Activated CD4-positive, alpha-beta memory T cell treated with anti-CD3 and anti-CD28 coated beads for 36 hours (primary cell): ENCODE measurements at regions not wholly inside any gene's neighbourhood (a gene's known extent, or its start where the extent isn't known, plus 50 kb on each side); places are given as distances from the start of the nearest gene placed in this dataset.

Source experiments
- CTCF ChIA-PET: fragments of 350-600 bp; sonication (Branson Sonifier 250); formaldehyde crosslinking; loops from one replicate; lab custom pipeline; 2021; ENCODE audit warnings: antibody characterized with exemption, inconsistent platforms; lab: Charles Lee
- POLR2A ChIA-PET: fragments of 350-600 bp; sonication (Branson Sonifier 250); formaldehyde crosslinking; loops from one replicate; lab custom pipeline; 2021; ENCODE audit warnings: antibody characterized with exemption; lab: Charles Lee
- DNase-seq: peaks from one replicate; pipeline ENCODE4 v3.0.0-alpha.2; 2020
- H3K27ac Mint-ChIP-seq: one replicate; pipeline ENCODE4 v1.8.0; 2021; ENCODE audit warnings: mixed read lengths
- H3K27me3 Mint-ChIP-seq: one replicate; pipeline ENCODE4 v1.8.0; 2021; ENCODE audit warnings: mixed read lengths
- H3K36me3 Mint-ChIP-seq: one replicate; pipeline ENCODE4 v1.8.0; 2021; ENCODE audit warnings: mixed read lengths
- H3K4me1 Mint-ChIP-seq: one replicate; pipeline ENCODE4 v1.8.0; 2021; ENCODE audit warnings: low read depth, mixed read lengths
- H3K4me3 Mint-ChIP-seq: one replicate; pipeline ENCODE4 v1.8.0; 2021; ENCODE audit warnings: mild to moderate bottlenecking, mixed read lengths
- H3K9me3 Mint-ChIP-seq: one replicate; pipeline ENCODE4 v1.8.0; 2021; ENCODE audit warnings: mixed read lengths
- intact Hi-C: fragments of 100-400 bp; cut with micrococcal nuclease; formaldehyde crosslinking; loops from one replicate; pipeline ENCODE4 v1.15.1; 2023

DNA sequence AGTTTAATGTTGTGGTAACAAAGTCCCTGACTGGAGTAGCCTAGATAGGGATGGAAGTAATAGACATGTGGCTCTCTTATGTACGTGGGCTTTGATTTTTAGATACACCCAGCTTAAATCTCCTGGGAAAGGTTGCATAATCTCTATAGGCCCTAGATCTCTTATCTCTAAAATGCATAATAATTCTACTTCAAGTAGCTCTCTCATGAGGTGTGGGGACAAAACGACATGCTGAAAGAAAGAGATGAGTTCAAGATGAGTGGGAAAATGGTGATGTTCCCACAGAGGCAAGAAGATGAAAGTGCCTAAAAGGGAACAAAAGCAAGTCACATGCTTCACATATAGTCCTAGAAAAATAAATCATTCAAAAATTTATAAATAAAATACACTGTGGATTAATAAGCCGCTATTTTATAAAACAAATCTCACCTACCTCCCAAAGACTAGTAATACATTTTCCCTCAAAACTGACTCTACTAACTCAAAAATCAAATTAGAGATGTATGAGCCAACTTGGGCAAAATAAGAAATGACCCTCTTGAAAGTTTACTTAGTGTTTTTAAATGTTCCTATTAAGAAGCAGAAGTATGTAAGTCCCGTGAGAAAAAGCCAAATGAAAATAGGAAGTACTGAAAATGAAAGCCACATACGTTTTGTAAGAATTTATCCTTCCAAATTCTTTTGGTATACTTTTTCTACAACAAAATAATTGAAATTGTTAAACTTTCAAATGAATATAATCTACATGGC lies 148.2 kb upstream of the ITGA4 start:
- H3K9me3 Mint-ChIP-seq, result no peaks in the 10 kb centered on the region
- peaks cover 68% of the 10 kb centered on the region for H3K4me1 Mint-ChIP-seq
- H3K27me3 Mint-ChIP-seq, result no peaks in the 10 kb centered on the region
- ChIA-PET POLR2A (interaction anchor here (1.1 to 1.9 kb wide), 4 partner anchors 147 to 153 kb away, joined by 3 to 9 read pairs (median 4); partner anchors contain the start of gene ITGA4), CTCF (interaction anchor here (1.4 to 1.9 kb wide), 2 partner anchors 149 to 158 kb away, joined by 6 to 12 read pairs; partner anchors contain the start of gene ITGA4)
- no peaks in the 10 kb centered on the region for H3K36me3 Mint-ChIP-seq
- no peak for DNase-seq
- H3K27ac Mint-ChIP-seq, result peak overlapping the region; percentile 97
- intact Hi-C loops, result loop anchor here (1.0 to 10.0 kb wide), 2 partner anchors 34 to 406 kb away; no protein-coding TSS in a partner anchor
- H3K4me3 Mint-ChIP-seq, result peak overlapping the region; percentile 73

- Mint-ChIP-seq H3K4me3 (peak overlapping the region; percentile 73), H3K9me3 (no peaks in the 10 kb centered on the region), H3K4me1 (peaks cover 66% of the 10 kb centered on the region), H3K36me3 (no peaks in the 10 kb centered on the region), H3K27ac (peak overlapping the region; percentile 97), H3K27me3 (no peaks in the 10 kb centered on the region)
- intact Hi-C loops, result loop anchor here (10.0 kb wide), 1 partner anchor 405 kb away; no protein-coding TSS in a partner anchor
- ChIA-PET CTCF (interaction anchor here (1.4 to 1.9 kb wide), 3 partner anchors 148 to 205 kb away, joined by 5 to 12 read pairs (median 6); partner anchors contain the start of gene ITGA4), POLR2A (interaction anchor here (0.7 to 1.9 kb wide), 4 partner anchors 146 to 155 kb away, joined by 3 to 9 read pairs (median 4); partner anchors contain the start of gene ITGA4)
- no peak for DNase-seq
Measured at GRCh38 chr2:181309586-181309985, 147.6 kb upstream of the ITGA4 start.

- Mint-ChIP-seq H3K4me1 (peaks cover 53% of the 10 kb centered on the region), H3K27me3 (no peaks in the 10 kb centered on the region), H3K4me3 (no peak overlapping the region), H3K27ac (no peak overlapping the region), H3K36me3 (no peaks in the 10 kb centered on the region), H3K9me3 (no peaks in the 10 kb centered on the region)
- intact Hi-C loops, result loop anchor here (5.0 kb wide), 2 partner anchors 329 to 581 kb away; partner anchors contain the start of genes ITPRID2 and UBE2E3
- no peak for DNase-seq
- ChIA-PET CTCF (interaction anchor here (0.7 to 1.8 kb wide), 4 partner anchors 13 to 595 kb away, joined by 3 to 6 read pairs (median 4); no protein-coding TSS in a partner anchor), POLR2A (no interaction called here)
Measured at GRCh38 chr2:181310967-181311366, 146.2 kb upstream of the ITGA4 start.

GRCh38 chr2:181311837-181312236 lies 145.3 kb upstream of the ITGA4 start:
- intact Hi-C loops, result loop anchor here (1.0 to 5.0 kb wide), 3 partner anchors 206 to 580 kb away; partner anchors contain the start of genes ITPRID2 and UBE2E3
- Mint-ChIP-seq H3K36me3 (no peaks in the 10 kb centered on the region), H3K27ac (peak overlapping the region; percentile 87), H3K27me3 (no peaks in the 10 kb centered on the region), H3K4me3 (peak overlapping the region; percentile 65), H3K4me1 (peaks cover 44% of the 10 kb centered on the region), H3K9me3 (no peaks in the 10 kb centered on the region)
- peak; percentile 23 for DNase-seq
- ChIA-PET POLR2A (interaction anchor here (0.6 to 2.1 kb wide), 8 partner anchors 8 to 186 kb away, joined by 3 to 16 read pairs (median 4); partner anchors contain the start of gene ITGA4), CTCF (interaction anchor here (0.7 to 2.1 kb wide), 9 partner anchors 8 to 207 kb away, joined by 3 to 11 read pairs (median 3); partner anchors contain the start of gene ITGA4)

DNA sequence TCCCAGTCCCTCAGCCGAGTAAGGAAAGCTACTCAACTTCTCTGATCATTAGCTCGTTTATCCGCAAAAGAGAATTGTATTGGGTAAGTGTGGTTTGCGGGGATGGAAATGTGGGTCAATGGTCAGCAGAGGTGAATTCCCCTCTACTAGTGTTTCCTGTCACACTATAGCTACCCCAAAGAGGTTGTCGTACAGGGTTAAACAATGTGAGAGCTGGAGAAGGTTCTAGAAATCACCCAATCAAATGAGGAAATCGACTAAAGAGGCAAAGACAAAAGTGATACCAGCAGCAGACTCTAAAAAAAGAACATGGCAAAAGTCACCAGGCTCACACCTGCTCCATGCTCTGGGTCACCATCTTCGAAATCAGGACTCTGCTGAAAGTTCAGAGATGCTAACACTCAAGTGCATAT lies 144.7 kb upstream of the ITGA4 start:
- intact Hi-C loops, result loop anchor here (1.0 to 5.0 kb wide), 3 partner anchors 206 to 580 kb away; partner anchors contain the start of genes ITPRID2 and UBE2E3
- peak overlapping the region; percentile 65 for H3K4me3 Mint-ChIP-seq
- no peaks in the 10 kb centered on the region for H3K9me3 Mint-ChIP-seq
- DNase-seq, result peak; percentile 68
- ChIA-PET CTCF (interaction anchor here (0.7 to 2.1 kb wide), 8 partner anchors 8 to 208 kb away, joined by 3 to 11 read pairs (median 4); partner anchors contain the start of gene ITGA4), POLR2A (interaction anchor here (0.8 to 2.1 kb wide), 8 partner anchors 8 to 189 kb away, joined by 3 to 16 read pairs (median 4); partner anchors contain the start of gene ITGA4)
- peak overlapping the region; percentile 87 for H3K27ac Mint-ChIP-seq
- H3K27me3 Mint-ChIP-seq, result no peaks in the 10 kb centered on the region
- peaks cover 43% of the 10 kb centered on the region for H3K4me1 Mint-ChIP-seq
- H3K36me3 Mint-ChIP-seq, result no peaks in the 10 kb centered on the region

- no peaks in the 10 kb centered on the region for H3K36me3 Mint-ChIP-seq
- intact Hi-C loops, result loop anchor here (5.0 kb wide), 2 partner anchors 332 to 578 kb away; partner anchors contain the start of genes ITPRID2 and UBE2E3
- ChIA-PET CTCF (interaction anchor here (0.6 to 2.1 kb wide), 4 partner anchors 9 to 209 kb away, joined by 3 to 11 read pairs (median 4); partner anchors contain the start of gene ITGA4), POLR2A (interaction anchor here (1.2 to 2.1 kb wide), 3 partner anchors 9 to 141 kb away, joined by 4 to 8 read pairs (median 4); no protein-coding TSS in a partner anchor)
- H3K27ac Mint-ChIP-seq, result no peak overlapping the region
- peaks cover 36% of the 10 kb centered on the region for H3K4me1 Mint-ChIP-seq
- no peak for DNase-seq
- H3K4me3 Mint-ChIP-seq, result no peak overlapping the region
- no peaks in the 10 kb centered on the region for H3K27me3 Mint-ChIP-seq
- H3K9me3 Mint-ChIP-seq, result no peaks in the 10 kb centered on the region
Measured at GRCh38 chr2:181313845-181314244, 143.3 kb upstream of the ITGA4 start.

- no peaks in the 10 kb centered on the region for H3K36me3 Mint-ChIP-seq
- no peaks in the 10 kb centered on the region for H3K9me3 Mint-ChIP-seq
- H3K27me3 Mint-ChIP-seq, result no peaks in the 10 kb centered on the region
- no peak for DNase-seq
- H3K4me3 Mint-ChIP-seq, result no peak overlapping the region
- H3K27ac Mint-ChIP-seq, result peak overlapping the region; percentile 15
- ChIA-PET CTCF (interaction anchor here (0.6 to 1.8 kb wide), 5 partner anchors 8 to 210 kb away, joined by 3 to 5 read pairs (median 3); no protein-coding TSS in a partner anchor), POLR2A (interaction anchor here (1.4 kb wide), 1 partner anchor 10 kb away, joined by 4 read pairs; no protein-coding TSS in a partner anchor)
- peaks cover 31% of the 10 kb centered on the region for H3K4me1 Mint-ChIP-seq
- intact Hi-C loops, result loop anchor here (5.0 kb wide), 2 partner anchors 332 to 578 kb away; partner anchors contain the start of genes ITPRID2 and UBE2E3
Measured at GRCh38 chr2:181314551-181314950, 142.6 kb upstream of the ITGA4 start.

- Mint-ChIP-seq H3K27me3 (no peaks in the 10 kb centered on the region), H3K36me3 (no peaks in the 10 kb centered on the region), H3K9me3 (no peaks in the 10 kb centered on the region), H3K4me1 (peaks cover 27% of the 10 kb centered on the region), H3K27ac (no peak overlapping the region), H3K4me3 (no peak overlapping the region)
- intact Hi-C loops, result no loop called here
- ChIA-PET POLR2A (no interaction called here), CTCF (interaction anchor here (0.8 to 3.0 kb wide), 2 partner anchors 10 to 149 kb away, joined by 5 to 6 read pairs; no protein-coding TSS in a partner anchor)
- DNase-seq, result no peak
Measured at GRCh38 chr2:181317511-181317910, 139.7 kb upstream of the ITGA4 start.

DNA sequence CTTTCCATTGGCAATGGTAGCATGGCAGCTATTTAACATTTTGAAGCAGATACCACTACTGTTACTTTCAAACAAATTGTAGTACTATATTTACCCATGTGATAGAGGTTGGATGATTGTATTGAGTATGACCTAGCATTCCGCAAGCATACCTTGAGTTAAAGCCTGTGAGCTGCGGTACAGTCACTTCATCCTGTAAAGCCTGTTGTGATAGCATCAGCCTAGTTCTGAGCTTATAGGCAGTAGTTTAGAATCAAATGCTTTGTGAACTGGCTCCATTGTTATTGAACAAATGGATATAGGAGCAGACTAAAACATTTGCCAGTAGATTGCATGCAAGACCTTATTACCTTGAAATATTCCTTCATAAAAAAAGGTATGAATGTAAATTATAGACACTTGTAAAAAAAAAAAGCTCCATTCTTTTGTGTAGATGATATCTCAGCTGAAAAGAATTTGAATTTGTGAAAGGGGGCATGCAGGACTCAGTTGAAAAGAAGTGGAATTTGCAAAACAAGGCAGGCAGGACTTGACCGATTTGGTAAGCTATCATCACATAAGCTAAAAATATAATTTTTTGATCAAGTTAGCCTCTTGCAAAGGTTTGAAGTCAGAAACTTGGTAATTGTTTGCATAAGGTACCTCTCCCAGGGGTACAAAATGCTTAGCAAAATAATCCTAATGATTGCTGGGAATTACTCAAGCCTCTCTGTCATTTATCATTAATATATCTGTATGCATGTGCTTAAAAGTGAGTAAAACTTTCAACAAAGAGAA lies 138.5 kb upstream of the ITGA4 start:
- intact Hi-C loops, result no loop called here
- Mint-ChIP-seq H3K4me3 (no peak overlapping the region), H3K4me1 (peaks cover 17% of the 10 kb centered on the region), H3K27me3 (no peaks in the 10 kb centered on the region), H3K27ac (no peak overlapping the region), H3K36me3 (no peaks in the 10 kb centered on the region), H3K9me3 (no peaks in the 10 kb centered on the region)
- DNase-seq, result no peak
- CTCF ChIA-PET, result interaction anchor here (0.8 to 3.0 kb wide), 3 partner anchors 9 to 396 kb away, joined by 3 to 6 read pairs (median 5); no protein-coding TSS in a partner anchor
- POLR2A ChIA-PET, result interaction anchor here (0.7 kb wide), 1 partner anchor 82 kb away, joined by 3 read pairs; no protein-coding TSS in a partner anchor

DNA sequence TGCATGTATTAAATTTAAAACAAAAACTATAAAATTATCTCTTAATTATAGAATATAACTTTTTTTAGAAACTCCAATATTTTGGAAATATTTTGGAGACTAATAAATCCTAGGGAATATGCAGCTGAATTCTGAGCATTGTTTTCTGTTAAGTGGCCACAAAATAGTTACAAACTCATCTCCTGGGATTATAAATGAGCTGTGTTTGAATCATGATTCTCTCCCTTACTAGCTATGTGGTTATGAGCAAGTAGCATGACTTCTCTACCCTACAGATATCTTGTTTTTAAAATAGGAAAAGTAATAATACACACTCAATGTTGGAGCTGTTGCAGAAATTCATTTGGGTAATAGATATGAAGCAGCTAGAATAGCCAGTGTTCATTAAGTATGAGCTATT lies 137.9 kb upstream of the ITGA4 start:
- CTCF ChIA-PET, result interaction anchor here (1.0 to 3.0 kb wide), 2 partner anchors 147 to 395 kb away, joined by 3 to 6 read pairs; no protein-coding TSS in a partner anchor
- no peak for DNase-seq

More for the DNA sequence above, 137.9 kb upstream of the ITGA4 start:
- intact Hi-C loops, result no loop called here
- H3K4me3 Mint-ChIP-seq, result no peak overlapping the region
- H3K27ac Mint-ChIP-seq, result no peak overlapping the region
- POLR2A ChIA-PET, result interaction anchor here (0.7 kb wide), 1 partner anchor 82 kb away, joined by 3 read pairs; no protein-coding TSS in a partner anchor
- peaks cover 12% of the 10 kb centered on the region for H3K4me1 Mint-ChIP-seq
- no peaks in the 10 kb centered on the region for H3K27me3 Mint-ChIP-seq
- H3K9me3 Mint-ChIP-seq, result no peaks in the 10 kb centered on the region
- no peaks in the 10 kb centered on the region for H3K36me3 Mint-ChIP-seq
